B cell (primary cell): ENCODE measurements at regions not wholly inside any gene's neighbourhood (a gene's known extent, or its start where the extent isn't known, plus 50 kb on each side); places are given as distances from the start of the nearest gene placed in this dataset.

ENCODE experiments used
- EZH2 ChIP-seq: IDR thresholded peaks from 2 replicates; pipeline ENCODE4 v1.6.1; 2012; ENCODE audit warnings: borderline replicate concordance, low read depth, mild to moderate bottlenecking, moderate library complexity, low read length; ENCODE audit not compliant: insufficient read depth, poor library complexity, severe bottlenecking
- TF ChIP-seq, protein P1 (sequence below): fragments of 200-600 bp; IDR thresholded peaks from one replicate; pipeline ENCODE4 v1.8.0; 2022; ENCODE audit warnings: antibody characterized with exemption, mild to moderate bottlenecking

DNA sequence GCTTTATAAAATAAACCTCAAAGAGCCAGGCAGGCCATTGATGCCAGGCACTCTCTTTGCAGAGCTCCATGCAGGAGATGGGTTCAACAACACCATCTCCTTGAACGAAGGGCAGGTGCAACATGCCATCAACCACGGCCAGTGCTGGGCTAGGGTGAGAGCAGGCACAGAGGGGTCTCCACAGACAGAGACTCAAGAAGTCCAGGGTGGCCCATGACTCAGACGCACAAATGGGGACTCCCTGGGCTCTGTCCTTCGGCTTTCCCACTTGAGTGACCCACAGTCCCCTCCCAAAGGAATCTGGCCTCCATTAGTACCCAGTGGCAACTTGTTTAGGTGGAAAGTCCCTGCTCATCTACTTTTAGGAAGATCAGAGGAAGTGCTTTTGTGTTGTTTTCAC lies 124.4 kb upstream of the PZP start:
- TF ChIP-seq EZH2 = no peak
- TF ChIP-seq, protein P1, sequence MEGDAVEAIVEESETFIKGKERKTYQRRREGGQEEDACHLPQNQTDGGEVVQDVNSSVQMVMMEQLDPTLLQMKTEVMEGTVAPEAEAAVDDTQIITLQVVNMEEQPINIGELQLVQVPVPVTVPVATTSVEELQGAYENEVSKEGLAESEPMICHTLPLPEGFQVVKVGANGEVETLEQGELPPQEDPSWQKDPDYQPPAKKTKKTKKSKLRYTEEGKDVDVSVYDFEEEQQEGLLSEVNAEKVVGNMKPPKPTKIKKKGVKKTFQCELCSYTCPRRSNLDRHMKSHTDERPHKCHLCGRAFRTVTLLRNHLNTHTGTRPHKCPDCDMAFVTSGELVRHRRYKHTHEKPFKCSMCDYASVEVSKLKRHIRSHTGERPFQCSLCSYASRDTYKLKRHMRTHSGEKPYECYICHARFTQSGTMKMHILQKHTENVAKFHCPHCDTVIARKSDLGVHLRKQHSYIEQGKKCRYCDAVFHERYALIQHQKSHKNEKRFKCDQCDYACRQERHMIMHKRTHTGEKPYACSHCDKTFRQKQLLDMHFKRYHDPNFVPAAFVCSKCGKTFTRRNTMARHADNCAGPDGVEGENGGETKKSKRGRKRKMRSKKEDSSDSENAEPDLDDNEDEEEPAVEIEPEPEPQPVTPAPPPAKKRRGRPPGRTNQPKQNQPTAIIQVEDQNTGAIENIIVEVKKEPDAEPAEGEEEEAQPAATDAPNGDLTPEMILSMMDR = no peak
